Stimulated activated CD4-positive, alpha-beta T cell treated with anti-CD3 and anti-CD28 coated beads, Interleukin-12 subunit alpha, Interleukin-12 subunit beta, amount 100 ng/mL, for 24 hours (primary cell): ENCODE measurements at regions not wholly inside any gene's neighbourhood (a gene's known extent, or its start where the extent isn't known, plus 50 kb on each side); places are given as distances from the start of the nearest gene placed in this dataset.

Experiments
- DNase-seq, 2 experiments: peaks; one replicate each; pipeline ENCODE4 v3.0.0-alpha.2; 2020; ENCODE audit warnings: low read depth in 2 of 2

DNA sequence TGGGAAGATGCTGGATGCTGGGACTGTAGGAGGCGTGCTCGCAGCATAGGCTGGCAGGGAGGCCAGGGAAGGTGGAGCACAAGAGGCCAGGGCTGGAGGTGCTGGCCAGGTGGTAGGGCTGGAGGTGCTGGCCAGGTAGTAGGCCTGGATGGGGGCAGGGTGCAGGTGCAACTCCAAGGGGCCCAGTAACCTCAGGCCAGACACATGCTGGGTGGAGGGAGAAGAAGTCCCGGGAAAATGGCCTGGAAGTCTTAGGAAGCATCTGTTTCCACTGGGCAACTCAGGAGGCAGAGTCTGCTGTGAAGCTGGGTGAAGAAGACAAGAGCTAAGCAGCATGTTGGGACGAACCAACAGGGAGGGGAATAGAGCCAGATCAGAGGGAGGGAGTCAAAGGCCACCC is 665.2 kb downstream of the BCL11B start:
- DNase-seq, result no peak

DNA sequence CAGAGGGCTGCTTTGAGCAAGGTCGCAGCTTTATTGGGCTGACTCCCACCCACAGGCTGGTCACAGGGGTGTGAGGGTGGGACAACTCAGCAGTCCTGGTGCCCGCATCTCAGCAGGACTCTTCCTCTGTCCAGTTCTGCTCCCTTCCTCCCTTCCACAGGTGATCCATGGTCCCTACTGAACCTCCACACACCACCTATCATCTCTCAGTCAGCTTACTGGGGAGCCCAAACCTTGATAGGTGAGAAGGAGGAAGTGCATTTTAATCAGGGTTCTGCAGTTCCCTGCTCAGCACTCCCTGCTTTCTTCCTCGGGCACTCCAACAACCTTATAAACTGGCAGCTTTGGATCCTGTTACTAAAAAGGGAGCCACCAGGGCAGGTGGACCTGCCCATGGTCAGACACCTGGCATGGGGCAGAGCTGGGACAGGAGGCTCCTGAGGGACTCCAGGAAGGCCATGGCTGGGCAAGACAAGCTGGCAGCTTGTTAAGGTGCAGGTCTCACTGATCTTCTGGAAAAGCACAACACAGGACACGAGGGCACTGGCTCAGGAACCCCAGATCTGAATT is 664.6 kb downstream of the BCL11B start:
- no peak for DNase-seq

DNA sequence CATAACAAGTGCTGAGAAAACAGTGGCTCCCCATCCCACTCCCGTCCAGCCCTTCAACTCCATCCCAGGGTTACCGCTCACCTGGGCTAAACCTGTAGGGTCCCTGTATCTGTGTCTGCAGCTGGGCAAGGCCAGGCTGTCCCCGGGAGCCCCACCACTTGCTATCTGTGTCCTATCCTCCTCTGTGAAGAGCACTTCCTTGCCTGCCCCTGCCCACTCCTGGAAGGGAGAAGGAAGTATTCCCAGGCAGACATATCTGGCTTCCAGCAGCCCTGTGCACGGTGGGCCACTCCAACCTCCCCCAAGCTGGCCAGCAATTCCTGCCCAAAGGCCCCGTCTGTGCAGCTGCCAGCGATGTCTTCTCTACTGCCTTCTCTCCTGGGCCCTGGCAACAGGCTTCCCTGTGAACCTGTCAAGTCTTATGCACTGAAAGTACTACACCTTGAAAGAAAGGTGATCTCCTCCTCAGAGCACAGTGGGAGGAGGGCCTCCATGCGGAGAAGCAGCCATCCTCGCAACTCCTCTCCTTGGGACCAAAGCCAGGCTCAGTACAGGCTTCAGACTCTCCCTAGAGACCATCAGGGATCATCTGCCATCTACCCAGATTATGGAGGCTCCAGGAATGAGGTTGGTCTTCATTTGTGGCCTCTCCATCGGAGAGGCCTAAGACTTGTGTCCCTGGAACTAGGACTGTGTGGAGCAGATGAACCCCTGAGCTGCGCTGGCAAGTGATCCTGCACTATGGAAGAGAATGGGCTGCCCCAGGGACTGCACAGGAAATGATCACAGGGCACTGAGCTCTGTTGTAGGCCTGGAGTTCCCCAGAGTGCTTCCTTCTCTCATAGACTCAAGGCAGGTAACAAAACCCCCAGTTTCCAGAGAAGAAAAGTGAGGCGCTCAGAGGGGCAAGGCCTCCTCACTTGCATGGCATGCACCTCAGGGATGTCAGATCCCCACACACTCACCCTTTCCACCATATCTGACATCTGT is 663.6 kb downstream of the BCL11B start:
- DNase-seq, result no peak

DNA sequence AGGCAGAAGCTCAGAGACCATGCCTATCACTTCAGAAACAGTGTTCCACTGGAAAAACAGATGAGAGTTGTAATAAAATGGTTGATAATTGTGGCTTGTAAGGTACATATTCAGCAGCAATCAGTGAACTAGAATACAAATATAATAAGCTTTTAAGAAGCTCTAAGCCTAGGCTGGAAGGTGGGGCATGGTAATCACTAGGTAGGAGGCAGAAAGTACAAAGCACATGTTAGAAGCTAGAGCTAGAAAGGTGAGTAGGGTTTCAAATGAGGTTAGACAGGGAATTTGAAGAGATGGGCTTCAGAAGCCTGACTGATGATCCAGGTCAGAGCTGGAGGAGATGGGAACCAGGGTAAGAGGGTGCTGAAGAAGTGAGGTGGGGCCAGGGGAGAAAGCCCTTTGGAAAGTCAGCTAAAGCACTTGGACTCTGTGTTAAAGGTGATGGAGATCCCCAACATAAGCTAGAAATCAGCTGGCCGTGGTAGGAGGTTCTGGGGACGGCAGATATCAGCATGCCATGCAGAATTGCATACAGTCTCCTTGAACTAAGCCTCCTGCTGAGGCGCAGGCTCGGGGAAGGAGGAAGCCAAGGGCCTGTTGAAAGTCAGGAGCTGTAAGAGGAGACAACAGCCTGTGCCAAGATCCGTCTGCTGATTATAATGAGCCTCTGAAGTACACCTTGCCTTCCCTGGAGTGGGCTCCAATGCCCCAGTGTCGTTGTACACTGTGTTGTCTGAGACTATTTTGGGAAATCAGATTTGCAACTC is 659.4 kb downstream of the BCL11B start:
- DNase-seq, result no peak

DNA sequence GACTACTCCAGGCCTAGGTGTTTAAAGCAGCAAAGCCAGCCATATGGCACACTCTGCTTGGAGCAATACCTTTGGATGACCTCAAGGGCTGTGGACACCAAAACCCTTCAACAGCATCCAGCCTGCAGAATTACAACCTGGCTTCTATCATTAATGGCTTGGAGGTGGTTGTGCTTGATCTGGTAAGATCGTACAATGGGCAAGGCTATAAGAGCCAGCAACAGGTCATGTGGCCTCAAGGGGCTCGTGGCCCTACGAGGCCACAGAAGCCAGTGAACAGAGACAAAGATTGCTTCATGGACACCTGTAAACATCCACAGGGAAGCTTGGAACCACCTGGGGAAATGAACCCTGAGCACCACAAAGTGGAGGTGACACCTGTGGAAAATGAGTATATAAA is 657.3 kb downstream of the BCL11B start:
- DNase-seq, result no peak

DNA sequence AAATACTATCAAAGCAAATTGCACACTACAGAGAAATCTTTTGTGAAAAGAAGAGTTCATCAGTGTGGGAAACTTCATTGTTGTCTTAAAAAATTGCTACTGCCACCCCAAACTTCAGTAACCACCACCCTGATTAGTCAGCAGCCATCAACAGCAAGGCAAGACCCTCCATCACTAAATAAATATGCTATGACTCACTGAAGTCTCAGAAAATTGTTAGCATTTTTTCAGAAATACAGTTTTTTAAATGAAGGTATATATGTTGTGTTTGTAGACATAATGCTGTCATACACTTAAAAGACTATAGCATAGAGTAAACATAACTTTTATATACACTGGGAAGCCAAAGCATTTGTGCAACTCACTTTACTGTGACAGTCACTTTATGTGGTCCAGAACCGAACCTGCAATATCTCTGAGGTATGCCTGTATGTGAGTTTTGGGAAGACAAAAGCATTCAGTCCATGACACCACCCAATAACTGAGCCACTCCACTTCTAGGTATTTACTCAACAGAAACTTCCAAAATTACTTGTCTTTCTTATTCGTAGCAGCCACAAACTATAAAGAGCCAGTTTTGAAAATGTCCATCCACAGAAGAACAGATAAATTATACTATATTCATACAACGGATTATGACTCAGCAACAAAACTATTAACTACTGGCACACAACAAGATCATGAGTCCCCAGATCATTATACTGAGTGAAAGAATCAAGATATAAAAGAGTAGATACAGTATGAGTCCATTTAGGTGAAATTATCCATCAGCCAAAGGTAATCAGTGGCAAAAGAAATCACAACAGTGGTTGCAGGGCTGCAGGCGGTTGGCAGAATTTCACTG is 649.6 kb downstream of the BCL11B start:
- no peak for DNase-seq

DNA sequence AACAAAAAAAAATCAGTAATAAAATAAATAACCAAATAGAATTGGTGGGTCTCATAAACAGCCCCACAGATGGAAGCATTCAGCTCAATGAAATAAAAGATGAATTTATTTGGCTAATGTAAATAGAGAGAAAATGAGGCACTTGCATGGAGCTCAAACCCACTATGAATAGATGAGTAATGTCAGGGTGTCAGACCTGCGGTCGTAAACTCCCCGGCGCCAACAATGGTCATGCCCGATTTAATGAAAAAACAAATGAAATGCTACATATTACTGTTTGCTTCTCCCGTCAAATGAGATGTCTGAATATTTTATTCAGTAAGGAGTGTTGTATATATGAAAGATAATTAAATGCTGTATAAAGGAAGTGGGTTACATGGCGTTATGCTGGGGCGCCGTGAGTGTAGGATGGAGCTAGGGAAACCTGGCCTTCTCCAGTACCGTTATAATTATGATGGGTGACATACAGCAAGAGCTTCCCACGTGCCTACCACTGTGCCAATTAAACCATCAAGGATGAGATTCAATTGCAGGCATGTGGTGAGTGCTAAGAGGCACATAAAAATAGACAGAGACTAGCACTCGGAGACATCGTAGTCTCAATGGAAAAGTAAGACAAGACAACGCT is 648.1 kb downstream of the BCL11B start:
- no peak for DNase-seq

DNA sequence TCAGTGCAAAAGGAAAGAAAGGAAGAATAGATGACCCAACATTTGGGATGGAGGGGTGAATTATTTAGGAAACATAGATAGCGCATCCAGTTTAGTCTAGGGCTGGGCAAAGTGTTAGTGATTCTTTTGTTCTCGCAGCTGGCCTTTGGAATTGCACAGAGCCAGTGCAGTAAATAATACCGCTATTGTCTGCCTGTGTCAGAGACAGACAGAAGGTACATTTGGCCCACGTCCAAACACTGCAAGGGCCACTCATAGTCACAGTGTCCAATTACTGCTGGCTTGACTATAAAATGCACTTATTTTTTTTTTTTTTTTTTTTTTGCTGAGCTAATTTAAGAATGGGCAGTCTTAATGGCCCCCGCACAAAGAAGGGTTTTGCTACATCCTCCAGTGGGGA is 638.6 kb downstream of the BCL11B start:
- no peak for DNase-seq

DNA sequence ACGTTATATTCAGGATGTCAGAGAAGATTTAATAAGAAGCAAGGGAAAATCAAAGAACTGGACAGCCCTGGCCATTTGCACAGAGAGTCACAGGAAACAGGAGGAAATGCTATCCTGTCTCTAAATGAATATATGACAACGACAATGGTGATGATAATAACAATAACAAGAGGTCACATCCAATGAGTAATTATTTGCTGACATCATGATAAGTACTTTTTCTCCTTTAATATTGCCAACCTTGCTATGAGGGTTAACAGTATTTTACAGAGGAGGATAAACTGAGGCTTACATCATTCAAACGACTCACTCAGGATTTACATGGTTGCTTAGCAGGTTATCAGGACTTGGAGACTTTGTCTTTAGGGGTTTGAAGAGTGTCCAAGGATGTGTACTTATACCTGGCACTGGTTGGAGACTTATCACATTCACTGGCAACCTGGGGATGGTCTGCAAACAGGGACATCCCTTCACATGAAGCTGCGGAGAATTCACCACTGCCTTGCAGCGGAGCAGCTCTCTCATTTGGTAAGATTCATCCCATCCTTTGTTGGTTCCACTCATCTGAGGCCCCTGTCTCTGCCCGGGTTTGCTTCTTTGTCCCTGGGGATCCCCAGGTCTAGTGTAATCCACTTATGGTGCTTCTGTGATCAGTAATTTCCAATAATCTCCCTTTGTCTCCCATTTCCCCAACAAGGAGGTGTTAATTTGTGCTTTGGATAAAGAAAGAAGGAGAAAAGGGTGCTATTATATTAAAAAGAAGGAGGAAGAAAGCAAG is 637.8 kb downstream of the BCL11B start:
- no peak for DNase-seq

DNA sequence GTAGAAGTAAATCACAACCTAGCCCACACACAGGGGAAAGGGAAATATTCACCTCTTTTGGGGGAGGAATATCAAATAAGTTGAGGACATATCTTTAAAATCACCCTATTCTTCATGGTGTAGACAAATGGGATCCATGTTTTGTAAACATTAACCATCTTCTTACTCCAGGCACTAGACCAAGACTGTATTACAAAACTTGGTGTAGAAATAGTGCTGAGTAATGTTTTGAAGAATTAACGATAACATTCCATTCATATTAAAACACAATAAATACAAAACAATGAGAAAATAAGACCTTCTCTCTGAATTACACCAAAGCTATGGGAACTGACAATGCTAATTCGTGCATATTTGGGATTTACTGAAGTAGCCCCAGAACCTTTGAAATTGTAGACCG is 633.6 kb downstream of the BCL11B start:
- no peak for DNase-seq

DNA sequence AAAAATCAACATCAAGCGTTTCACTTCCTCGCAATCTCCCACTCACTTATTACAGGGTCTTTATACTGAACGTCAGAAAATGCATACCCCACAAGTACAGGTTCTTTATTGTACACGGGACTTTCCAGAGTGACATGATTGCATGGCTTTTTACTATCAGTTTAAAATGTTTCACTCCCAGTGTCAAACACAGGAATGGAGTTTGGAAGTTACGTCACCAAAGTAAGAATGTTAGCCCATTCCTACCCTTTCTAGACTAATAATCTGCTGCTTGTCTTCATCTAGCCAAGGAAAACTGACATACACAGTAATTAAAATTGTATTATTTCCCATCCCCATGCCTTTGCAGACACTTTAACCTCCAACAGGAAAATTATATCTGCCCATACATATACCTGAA is 624.2 kb downstream of the BCL11B start:
- DNase-seq, result no peak

DNA sequence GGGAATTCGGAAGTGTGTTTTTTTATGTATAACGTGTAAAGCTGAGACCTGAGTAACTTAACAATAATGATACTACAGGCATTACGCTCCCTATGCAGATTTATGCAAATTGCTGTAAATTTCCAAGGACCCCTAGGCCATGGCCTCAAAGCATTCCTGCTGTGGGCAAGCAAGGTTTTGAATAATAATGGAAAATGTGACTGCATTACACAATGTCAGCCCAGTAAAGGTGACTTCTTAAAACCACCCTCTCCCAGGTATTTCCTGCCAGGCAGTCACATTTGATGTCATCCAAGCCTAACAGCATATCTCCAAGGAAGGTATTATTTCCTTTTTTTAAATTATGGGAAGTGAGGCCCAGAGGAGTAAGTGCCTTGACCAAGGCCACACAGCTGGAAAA is 621.0 kb downstream of the BCL11B start:
- DNase-seq, result no peak

DNA sequence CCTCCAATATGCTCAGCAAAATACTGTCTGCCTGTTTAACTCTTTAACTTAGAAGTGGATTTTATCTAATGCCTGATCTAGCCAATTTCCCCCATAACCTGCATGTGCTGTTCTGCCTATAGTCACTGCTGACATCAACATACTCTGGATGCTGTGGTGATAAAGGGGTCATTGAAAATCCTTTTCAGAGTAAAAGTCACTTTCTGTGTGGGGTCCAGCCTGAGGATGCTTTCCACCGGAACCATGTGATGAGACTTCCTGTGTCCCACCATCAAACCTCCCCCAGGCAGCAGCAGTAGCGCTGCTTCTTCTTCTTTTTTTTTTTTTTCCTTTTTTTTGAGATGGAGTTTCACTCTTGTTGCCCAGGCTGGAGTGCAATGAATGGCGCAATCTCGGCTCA is 607.0 kb downstream of the BCL11B start:
- no peak for DNase-seq

DNA sequence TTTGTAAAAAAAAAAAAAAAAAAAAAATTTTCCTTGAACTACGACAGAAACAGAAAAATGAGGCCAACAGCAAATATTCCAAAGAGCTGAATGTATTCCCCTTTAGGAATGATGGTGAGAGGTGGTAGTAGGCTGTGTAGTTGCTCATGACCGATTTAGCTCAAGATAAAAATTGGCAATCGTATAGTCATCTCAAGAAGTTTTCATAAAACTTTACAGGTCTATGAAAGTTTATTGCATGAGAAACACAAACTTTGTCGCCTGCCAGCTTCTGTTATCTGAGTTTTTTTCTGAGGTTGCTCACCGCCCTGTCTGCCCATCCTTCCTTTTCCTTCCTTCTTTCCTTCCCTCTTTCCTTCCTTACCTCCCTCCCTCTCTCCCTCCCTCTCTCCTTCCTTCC is 605.5 kb downstream of the BCL11B start:
- DNase-seq, result no peak

DNA sequence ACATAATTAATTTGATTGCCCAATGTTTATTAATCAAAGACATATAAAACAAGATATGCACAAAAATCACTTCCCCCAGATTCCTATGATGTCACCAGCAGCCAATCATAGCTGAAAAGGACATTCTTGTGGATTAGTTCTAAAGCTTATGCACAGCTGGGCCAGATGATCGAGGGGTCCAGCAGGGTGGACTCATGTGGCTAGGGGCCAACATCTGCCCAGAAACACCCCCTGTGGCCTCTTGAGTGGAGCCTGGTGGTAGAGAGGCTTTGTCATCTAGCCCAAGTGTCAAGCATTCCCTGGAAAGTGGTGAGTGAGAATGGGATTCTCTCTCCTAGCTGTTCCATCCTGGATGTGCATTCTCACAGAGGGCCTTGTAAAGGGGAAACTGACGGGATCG is 590.0 kb downstream of the BCL11B start:
- no peak for DNase-seq

DNA sequence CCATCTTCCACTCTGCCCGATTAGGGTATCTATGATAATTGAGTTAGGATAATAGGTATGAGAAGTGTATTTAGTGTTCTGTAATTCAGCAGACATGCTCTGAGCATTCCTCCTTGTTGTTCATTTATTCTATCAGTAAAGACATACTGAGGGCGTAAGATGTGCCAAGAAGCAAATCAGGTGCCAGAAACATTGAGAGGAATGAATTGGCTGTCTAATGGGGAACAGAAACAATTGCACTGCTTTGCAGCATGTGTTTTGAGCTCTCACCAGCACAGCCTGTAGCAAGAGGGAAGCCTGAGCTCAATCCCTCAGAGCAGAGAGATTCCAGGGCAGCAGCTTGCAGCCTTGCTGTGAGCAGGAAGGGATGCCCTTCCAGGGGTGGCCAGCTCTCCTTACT is 589.3 kb downstream of the BCL11B start:
- no peak for DNase-seq

DNA sequence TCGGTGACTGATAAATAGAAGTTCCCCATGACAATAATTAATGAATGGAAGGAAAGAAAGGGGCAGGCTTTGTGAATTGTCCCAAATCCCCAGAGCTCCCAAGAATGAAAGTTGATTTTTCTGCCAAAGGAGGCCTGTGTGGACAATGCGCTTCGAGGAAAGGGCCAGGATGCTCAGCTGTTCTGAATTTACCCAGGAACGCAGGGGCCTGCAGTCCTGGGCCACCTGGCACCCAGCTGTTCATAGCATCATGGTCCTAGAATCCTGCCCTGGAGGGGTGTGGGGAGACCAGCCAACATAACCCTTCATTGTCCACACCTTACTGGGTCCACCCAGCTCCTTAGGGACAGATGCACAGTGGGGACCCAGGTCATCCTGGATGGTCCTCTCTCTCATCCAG is 587.5 kb downstream of the BCL11B start:
- DNase-seq, result no peak

DNA sequence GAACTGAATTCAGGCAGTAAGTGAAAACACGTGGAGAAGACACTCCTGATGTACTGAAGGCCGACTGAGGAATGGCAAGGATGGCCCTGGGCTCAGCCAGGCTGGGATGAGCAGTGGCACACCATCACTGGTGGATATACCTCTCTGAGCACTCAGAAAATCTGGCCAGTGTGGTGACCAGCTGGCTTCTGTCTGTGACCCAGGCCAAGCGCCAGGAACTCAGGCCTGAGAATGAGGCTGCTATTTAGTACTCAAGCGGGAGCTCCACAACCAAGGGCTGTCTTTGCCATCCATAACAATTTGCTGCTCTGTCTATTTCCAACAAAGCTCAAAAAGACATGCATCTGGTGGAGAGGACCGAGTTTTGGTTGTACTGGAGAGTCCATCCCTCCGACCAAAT is 586.3 kb downstream of the BCL11B start:
- no peak for DNase-seq

DNA sequence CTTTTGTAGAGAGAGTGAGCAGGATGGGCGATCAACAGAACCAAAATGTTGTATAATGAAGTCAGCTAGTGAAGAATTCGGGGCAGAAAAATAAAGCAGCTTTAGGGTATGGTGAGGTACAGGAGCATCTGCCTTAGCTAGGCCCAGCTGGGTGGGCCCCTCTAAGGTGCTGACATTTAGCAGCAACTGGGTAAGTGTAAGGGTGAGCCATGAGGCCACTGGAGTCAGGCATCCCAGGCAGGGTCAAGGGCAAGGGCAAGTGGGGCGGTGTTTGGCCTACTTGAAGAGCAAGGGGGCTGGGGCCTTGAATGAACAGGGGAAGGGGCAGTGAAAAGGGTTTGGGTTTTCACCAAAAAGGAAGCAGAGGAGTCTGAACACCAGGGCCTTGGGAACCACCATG is 583.6 kb downstream of the BCL11B start:
- DNase-seq, result no peak

DNA sequence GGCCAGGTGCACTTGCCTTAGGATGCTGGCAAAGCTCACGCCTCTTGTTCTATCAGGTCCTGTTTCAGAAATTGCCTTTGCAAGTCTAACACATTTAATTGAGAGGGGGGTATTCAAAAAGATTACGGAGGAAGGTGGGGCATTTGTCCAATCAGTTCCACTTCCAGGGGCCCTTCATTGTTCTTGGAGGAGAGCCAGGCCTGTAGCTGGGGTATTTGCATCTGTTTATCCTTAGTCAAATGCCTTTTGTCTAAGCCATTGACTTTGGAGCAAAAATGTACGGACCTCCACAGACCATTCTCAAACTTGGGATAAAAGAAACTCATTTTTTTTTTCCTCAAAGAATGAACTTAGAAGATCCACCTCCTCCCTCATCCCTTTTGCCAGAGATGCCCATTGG is 582.0 kb downstream of the BCL11B start:
- no peak for DNase-seq

DNA sequence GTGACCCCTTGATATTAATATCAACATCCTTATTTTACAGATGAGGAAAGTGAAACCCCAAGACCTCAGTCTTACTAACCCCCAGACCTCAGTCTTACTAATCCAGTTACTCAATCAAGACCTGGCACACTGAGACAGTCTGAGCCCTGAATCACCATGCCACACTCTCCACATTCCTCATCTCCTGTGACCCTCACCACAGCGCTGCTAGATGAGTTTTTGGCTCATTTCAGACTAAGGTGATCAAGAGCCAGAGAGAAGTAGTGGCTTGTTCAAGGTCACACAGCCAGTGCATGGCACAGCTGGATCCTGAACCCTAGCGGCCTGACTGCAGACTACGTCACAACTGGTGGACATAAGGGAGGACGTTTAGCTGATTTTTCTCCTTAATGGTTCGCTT is 579.2 kb downstream of the BCL11B start:
- DNase-seq, result no peak
